Heart left ventricle (tissue), 16 donors: ENCODE measurements at regions not wholly inside any gene's neighbourhood (a gene's known extent, or its start where the extent isn't known, plus 50 kb on each side); places are given as distances from the start of the nearest gene placed in this dataset.

Experiments
- ATAC-seq, 4 donors: fragments of 200-7000 bp; cut with Tn5 transposase; one replicate each; pipeline ENCODE4 v1.9.1; 2020 to 2022; ENCODE audit warnings: moderate library complexity in 4 of 4, mild to moderate bottlenecking in 3 of 4, moderate number of reproducible peaks in 1 of 4
- DNase-seq, 5 donors: peaks; one replicate each; pipeline ENCODE4 v3.0.0-alpha.2; 2020
- H3K27ac ChIP-seq, 12 donors: fragments of 200-600 bp; sonication (generic) in 4 of 12; one replicate each; pipeline versions ENCODE4 v1.5.0 to v1.8.0; 2016 to 2022; ENCODE audit warnings: mild to moderate bottlenecking in 2 of 12
- H3K27me3 ChIP-seq, 9 donors: fragments of 200-600 bp; sonication (generic) in 2 of 9; one replicate each; pipeline versions ENCODE4 v1.5.1 to v1.8.0; 2016 to 2022; ENCODE audit warnings: mild to moderate bottlenecking in 3 of 9
- H3K36me3 ChIP-seq, 9 donors: fragments of 200-600 bp; sonication (generic) in 2 of 9; one replicate each; pipeline versions ENCODE4 v1.5.0 to v1.8.0; 2018 to 2022; ENCODE audit warnings: mild to moderate bottlenecking in 2 of 9
- H3K4me1 ChIP-seq, 12 donors: fragments of 200-600 bp; sonication (generic) in 4 of 12; one replicate each; pipeline versions ENCODE4 v1.5.0 to v1.8.0; 2016 to 2022; ENCODE audit warnings: mild to moderate bottlenecking in 3 of 12
- H3K4me3 ChIP-seq, 12 donors: fragments of 200-600 bp; sonication (generic) in 4 of 12; one replicate each; pipeline versions ENCODE4 v1.5.0 to v1.8.0; 2017 to 2022; ENCODE audit warnings: mild to moderate bottlenecking in 9 of 12, moderate library complexity in 4 of 12
- H3K9me3 ChIP-seq, 12 donors: fragments of 200-600 bp; sonication (generic) in 4 of 12; one replicate each; pipeline versions ENCODE4 v1.5.0 to v1.8.0; 2016 to 2022; ENCODE audit warnings: mild to moderate bottlenecking in 1 of 12
- POLR2A ChIP-seq, 2 donors: fragments of 450-650 bp; IDR thresholded peaks; one replicate each; pipeline ENCODE4 v1.6.1; 2017; ENCODE audit warnings: antibody characterized with exemption in 2 of 2, mild to moderate bottlenecking in 2 of 2, moderate library complexity in 2 of 2
- WGBS, 4 donors: extraction: QIAGEN DNeasy Blood & Tissue Kit in 2 of 4; methylation state at CpG; one replicate each; pipeline versions ENCODE4 v1.1.5 to v1.1.7; 2013 to 2018; 5-methylcytosine and 5-hydroxymethylcytosine counted together
- intact Hi-C, 10 donors: fragments of 100-400 bp; cut with DNase I; formaldehyde crosslinking; loops; one replicate each; pipeline versions ENCODE4 v1.11.1 to v1.14.2; 2022
- TF ChIP-seq, protein P1 (sequence below), 12 donors: fragments of 200-600 bp; sonication (generic) in 4 of 12; IDR thresholded peaks; one replicate each; pipeline versions ENCODE4 v1.5.0 to v1.8.0; 2018 to 2022; ENCODE audit warnings: antibody characterized with exemption in 12 of 12, mild to moderate bottlenecking in 5 of 12
- donor health status: ischemic (EF 13 %, LVEDD 7.1; RV severe dilation, severe dysfunction).
- donor health status: healthy with polysubstance abuse.
- donor health status: DM: no; HTN: yes; CAD: no.
- donor health status: DM: no; HTN: no; CAD: no.
- donor health status: ischemic (EF 25% LVEDD 6.9; RV normal size, moderate dysfunction).
- donor health status: ischemic (EF 25% LVEDD 5.7; RV mildly dilated, moderate dysfunction).
- donor health status: healthy.
- donor health status: DM: yes; HTN: yes; CAD: no.
- donor health status: ischemic (EF 35%, LVEDD 5.7; RV mildly dilated, moderate dysfunction).
- donor health status: nonischemic (EF 11% LVEDD 7.7; RV severe dilation, severe dysfunction).
- donor health status: DM: yes; HTN: yes; CAD: no.
- donor health status: PGD.
- donor health status: ischemic (EF 29% LVEDD 5.4; RV normal size, mild dysfunction).
- donor health status: nonischemic (EF 23%, LVEDD 6.1; RV moderate dilation, normal function).

DNA sequence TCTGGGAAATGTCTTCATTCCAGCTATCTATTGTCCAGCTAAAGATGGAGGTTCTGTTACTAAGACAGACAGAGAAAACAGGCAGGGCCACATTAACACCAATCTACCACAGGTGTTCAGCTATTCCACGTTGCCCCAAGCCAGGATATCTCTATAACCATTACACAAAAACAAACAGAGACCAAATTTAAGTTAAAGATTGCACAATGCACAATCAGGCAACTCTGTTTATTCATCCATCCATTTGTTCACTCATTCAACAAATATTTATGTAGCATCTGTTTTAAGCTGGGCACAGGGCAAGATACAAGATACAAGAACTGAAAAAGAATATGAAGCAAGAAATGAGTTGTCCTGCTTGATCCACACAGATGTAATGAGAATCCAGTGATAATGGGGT lies 629.0 kb downstream of the MED13L start:
- Histone ChIP-seq H3K4me1 (no peaks in the 10 kb centered on the region), H3K9me3 (no peaks in the 10 kb centered on the region), H3K4me3 (no peak overlapping the region), H3K36me3 (no peaks in the 10 kb centered on the region), H3K27me3 (peaks cover 0 to 5% (median 0%) of the 10 kb centered on the region in 9 donors), H3K27ac (no peak overlapping the region)
- TF ChIP-seq, protein P1, sequence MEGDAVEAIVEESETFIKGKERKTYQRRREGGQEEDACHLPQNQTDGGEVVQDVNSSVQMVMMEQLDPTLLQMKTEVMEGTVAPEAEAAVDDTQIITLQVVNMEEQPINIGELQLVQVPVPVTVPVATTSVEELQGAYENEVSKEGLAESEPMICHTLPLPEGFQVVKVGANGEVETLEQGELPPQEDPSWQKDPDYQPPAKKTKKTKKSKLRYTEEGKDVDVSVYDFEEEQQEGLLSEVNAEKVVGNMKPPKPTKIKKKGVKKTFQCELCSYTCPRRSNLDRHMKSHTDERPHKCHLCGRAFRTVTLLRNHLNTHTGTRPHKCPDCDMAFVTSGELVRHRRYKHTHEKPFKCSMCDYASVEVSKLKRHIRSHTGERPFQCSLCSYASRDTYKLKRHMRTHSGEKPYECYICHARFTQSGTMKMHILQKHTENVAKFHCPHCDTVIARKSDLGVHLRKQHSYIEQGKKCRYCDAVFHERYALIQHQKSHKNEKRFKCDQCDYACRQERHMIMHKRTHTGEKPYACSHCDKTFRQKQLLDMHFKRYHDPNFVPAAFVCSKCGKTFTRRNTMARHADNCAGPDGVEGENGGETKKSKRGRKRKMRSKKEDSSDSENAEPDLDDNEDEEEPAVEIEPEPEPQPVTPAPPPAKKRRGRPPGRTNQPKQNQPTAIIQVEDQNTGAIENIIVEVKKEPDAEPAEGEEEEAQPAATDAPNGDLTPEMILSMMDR (IDR thresholded peaks at IDR 0.05), result no peak
- TF ChIP-seq POLR2A (IDR thresholded peaks at IDR 0.05), result no peak
- no peak for DNase-seq
- intact Hi-C loops, result no loop called here
- ATAC-seq, result no peak
- 52 to 81% (median 58%) methylated on average over 1 of the region's 1 CpG for WGBS, 4 donors

DNA sequence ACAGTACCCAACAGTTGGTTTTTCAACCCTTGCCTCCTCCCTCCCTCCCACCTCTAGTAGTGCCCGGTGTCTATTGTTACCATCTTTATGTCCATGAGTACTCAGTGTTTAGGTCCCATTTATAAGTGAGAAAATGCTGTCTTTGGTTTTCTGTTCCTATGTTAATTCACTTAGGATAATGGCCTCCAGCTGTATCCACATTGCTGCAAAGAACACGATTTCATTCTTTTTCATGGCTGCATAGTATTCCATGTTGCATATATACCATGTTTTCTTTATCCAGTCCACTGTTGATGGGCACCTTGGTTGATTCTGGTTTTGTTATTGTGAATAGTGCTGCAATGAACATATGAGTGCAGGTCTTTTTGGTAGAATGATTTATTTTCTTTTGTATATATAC lies 631.3 kb downstream of the MED13L start:
- intact Hi-C loops, result no loop called here
- no peaks in the 10 kb centered on the region for H3K4me1 ChIP-seq
- peaks cover 0 to 8% (median 0%) of the 10 kb centered on the region in 9 donors for H3K27me3 ChIP-seq
- ATAC-seq, result no peak
- no peak for TF ChIP-seq POLR2A (IDR thresholded peaks at IDR 0.05)
- TF ChIP-seq, protein P1 (IDR thresholded peaks at IDR 0.05), result no peak
- H3K36me3 ChIP-seq, result no peaks in the 10 kb centered on the region
- WGBS, 4 donors, result 93 to 100% (median 96%) methylated on average over 2 of the region's 2 CpGs
- H3K4me3 ChIP-seq, result no peak overlapping the region
- no peaks in the 10 kb centered on the region for H3K9me3 ChIP-seq
- H3K27ac ChIP-seq, result no peak overlapping the region
- no peak for DNase-seq

DNA sequence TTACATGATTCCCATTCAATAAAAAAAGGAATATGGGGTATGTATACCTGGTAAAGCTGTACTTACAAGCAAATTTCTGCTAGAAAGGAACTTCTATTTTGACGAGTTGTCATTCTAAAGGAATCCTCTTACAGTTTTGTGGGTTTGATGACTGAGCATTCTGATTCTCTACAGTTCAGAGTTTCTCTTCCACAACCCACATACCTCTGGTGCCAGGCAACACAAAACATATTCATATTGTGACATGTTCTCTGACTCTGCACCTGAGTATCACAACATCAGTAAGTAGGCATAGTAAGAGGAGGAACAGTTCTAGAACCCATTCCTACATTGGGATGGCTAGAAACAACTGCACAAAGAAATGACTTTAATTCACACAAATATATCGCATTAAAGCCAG lies 636.6 kb downstream of the MED13L start:
- DNase-seq (no peak), ATAC-seq (no peak)

DNA sequence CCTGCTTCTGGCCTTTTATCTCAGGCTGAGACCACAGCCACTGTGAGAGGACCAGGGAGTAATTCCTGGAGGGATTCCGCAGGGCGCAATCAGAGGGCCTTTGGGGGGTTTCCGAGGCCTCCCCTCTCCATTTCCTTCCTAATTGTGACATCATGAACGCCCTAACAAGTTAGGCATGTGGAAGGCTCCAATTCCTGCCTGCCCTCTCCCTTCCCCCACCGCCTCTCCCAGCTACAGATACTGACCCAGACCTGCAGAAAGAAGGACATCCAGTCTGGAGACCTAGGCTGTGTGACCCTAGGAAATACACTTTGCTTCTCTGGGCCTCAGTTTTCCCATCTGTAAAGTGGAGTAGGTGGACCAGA lies 637.9 kb downstream of the MED13L start:
- no peaks in the 10 kb centered on the region for H3K36me3 ChIP-seq
- peak in 1 of 4 donors; percentile 48 for ATAC-seq
- TF ChIP-seq, protein P1 (IDR thresholded peaks at IDR 0.05), result no peak
- no peak for TF ChIP-seq POLR2A (IDR thresholded peaks at IDR 0.05)
- intact Hi-C loops, result loop anchor here in 4 of 10 donors (5.0 to 10.0 kb wide), 4 partner anchors 105 to 975 kb away; no protein-coding TSS in a partner anchor
- 35 to 54% (median 43%) methylated on average over 5 of the region's 5 CpGs for WGBS, 4 donors
- no peak overlapping the region for H3K4me3 ChIP-seq
- DNase-seq, result no peak
- no peaks in the 10 kb centered on the region for H3K9me3 ChIP-seq
- H3K27me3 ChIP-seq, result peaks cover 0 to 8% (median 0%) of the 10 kb centered on the region in 9 donors
- peaks cover 0 to 8% (median 0%) of the 10 kb centered on the region in 12 donors for H3K4me1 ChIP-seq
- no peak overlapping the region for H3K27ac ChIP-seq

More for the DNA sequence above, 636.6 kb downstream of the MED13L start:
- intact Hi-C loops, result loop anchor here in 1 of 10 donors (5.0 kb wide), 1 partner anchor 276 kb away; no protein-coding TSS in a partner anchor
- WGBS, 4 donors, result 88 to 92% (median 91%) methylated on average over 2 of the region's 2 CpGs
- H3K9me3 ChIP-seq, result no peaks in the 10 kb centered on the region
- peaks cover 0 to 8% (median 0%) of the 10 kb centered on the region in 9 donors for H3K27me3 ChIP-seq
- no peak overlapping the region for H3K4me3 ChIP-seq
- no peak overlapping the region for H3K27ac ChIP-seq
- H3K36me3 ChIP-seq, result no peaks in the 10 kb centered on the region
- no peak for TF ChIP-seq POLR2A (IDR thresholded peaks at IDR 0.05)
- peaks cover 0 to 8% (median 0%) of the 10 kb centered on the region in 12 donors for H3K4me1 ChIP-seq
